ENCODE measurements at regions not wholly inside any gene's neighbourhood (a gene's known extent, or its start where the extent isn't known, plus 50 kb on each side); places are given as distances from the start of the nearest gene placed in this dataset.

GRCh38 chr7:112843151-112843550 is 53.0 kb upstream of the TMEM168 start:
- no peaks in the 10 kb centered on the region for H3K27me3 ChIP-seq (ENCODE audit: low read length)
- H3K79me2 ChIP-seq (ENCODE audit: low read length), result no peaks in the 10 kb centered on the region
- no peak overlapping the region for H3K4me3 ChIP-seq (ENCODE audit: low read length)
- H4K20me1 ChIP-seq (ENCODE audit: low read length), result no peaks in the 10 kb centered on the region
- no peaks in the 10 kb centered on the region for H3K9me3 ChIP-seq (ENCODE audit: low read length)
- no TSS peak for BruUV-seq (replicated peaks)
- no peak overlapping the region for H3K4me2 ChIP-seq (ENCODE audit: low read length)
- no peaks in the 10 kb centered on the region for H3F3A ChIP-seq (ENCODE audit: low read length, unreplicated experiment)
- CTCF ChIA-PET, result no interaction called here
- DNase-seq, result no peak
- H3K9ac ChIP-seq (ENCODE audit: low read length), result no peak overlapping the region
- no peak for TF ChIP-seq EZH2 (IDR thresholded peaks at IDR 0.05; ENCODE audit: low read length, unreplicated experiment)
- no peak for TF ChIP-seq EZH2phosphoT487 (IDR thresholded peaks at IDR 0.05; ENCODE audit: borderline replicate concordance, low read length)
- TF ChIP-seq CTCF (conservative IDR thresholded peaks at IDR 0.05; ENCODE audit: low read depth, low read length), result no peak
- no peak for ATAC-seq
- no peak overlapping the region for H3K27ac ChIP-seq (ENCODE audit: low read length)
- H3K36me3 ChIP-seq (ENCODE audit: low read depth, low read length), result no peaks in the 10 kb centered on the region
- intact Hi-C loops (cut with micrococcal nuclease), result no loop called here
- no peak overlapping the region for H2AFZ ChIP-seq (ENCODE audit: low read length)
- H3K4me1 ChIP-seq (ENCODE audit: insufficient read depth, low read length), result no peaks in the 10 kb centered on the region
- H3K9me2 ChIP-seq (replicated peaks; ENCODE audit: low read length), result no peaks in the 10 kb centered on the region
- POLR2A ChIA-PET (ENCODE audit: unreplicated experiment), result no interaction called here
